ENCODE measurements at regions not wholly inside any gene's neighbourhood (a gene's known extent, or its start where the extent isn't known, plus 50 kb on each side); places are given as distances from the start of the nearest gene placed in this dataset.

DNA sequence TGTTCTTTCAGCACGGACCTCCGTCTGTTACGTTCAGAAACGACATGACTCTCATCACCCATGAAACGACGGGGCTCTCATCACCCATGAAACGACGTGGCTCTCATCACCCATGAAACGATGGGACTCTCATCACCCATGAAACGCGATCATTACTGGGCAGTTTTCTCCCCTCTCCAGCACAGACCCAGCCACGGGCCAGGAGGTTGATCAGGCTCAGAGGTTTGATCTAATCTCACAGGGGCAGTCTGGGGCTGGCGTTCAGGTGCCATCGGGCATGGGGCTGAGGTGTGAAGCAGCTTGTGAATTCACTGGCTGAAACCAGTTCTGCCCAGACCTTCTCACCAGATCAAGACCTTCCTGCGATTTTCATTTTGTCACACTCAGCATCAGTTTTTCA lies 296.4 kb downstream of the NDUFA10 start:
- TF ChIP-seq RXRA (IDR thresholded peaks at IDR 0.05), result no peak
- TF ChIP-seq MAX (IDR thresholded peaks at IDR 0.05), result no peak

Data from liver (tissue), 2 donors.